K562 (cell line): ENCODE measurements at regions not wholly inside any gene's neighbourhood (a gene's known extent, or its start where the extent isn't known, plus 50 kb on each side); places are given as distances from the start of the nearest gene placed in this dataset.

Experiments used
- ATAC-seq: fragments of 200-7000 bp; cut with Tn5 transposase; 3 replicates; pipeline ENCODE4 v1.9.1; 2020; ENCODE audit warnings: moderate library complexity
- BruUV-seq: library from RNA; stranded (reverse); fragments of 400-500 nt; replicated peaks from 2 replicates; lab custom pipeline; 2021; lab: Mats Ljungman, UMichigan
- CTCF ChIA-PET: fragments of 300-600 bp; formaldehyde crosslinking; extraction: SDS; loops from one replicate; lab custom pipeline; 2021; ENCODE audit warnings: low intra/inter-chr PET ratio; lab: Yijun Ruan, JAX
- POLR2A ChIA-PET: fragments of 300-600, 350-650 bp; sonication (Branson Sonifier 250); formaldehyde crosslinking; extraction: SDS; loops from one replicate; lab custom pipeline; 2021; ENCODE audit warnings: antibody characterized with exemption, inconsistent platforms; lab: Yijun Ruan, JAX
- DNase-seq, 4 experiments: peaks; one replicate each; pipeline versions ENCODE4 v3.0.0 to v3.0.0-alpha.2; 2011 to 2018; ENCODE audit warnings: low spot score in 3 of 4, mixed read lengths in 3 of 4; ENCODE audit errors: extremely low read depth in 1 of 4
- FAIRE-seq: peaks from 2 replicates; lab custom pipeline; 2011; peaks lifted over from hg19 to GRCh38; lab: Jason Lieb, UNC
- H2AFZ ChIP-seq: 2 replicates; pipeline ENCODE4 v1.6.0; 2011; ENCODE audit warnings: low read depth, low read length, control low read depth, inconsistent platforms
- H3K27ac ChIP-seq: fragments of 200-600 bp; 3 replicates; pipeline ENCODE4 v1.8.0; 2011; ENCODE audit warnings: low read depth, mild to moderate bottlenecking, control low read depth, inconsistent platforms, low read length, moderate library complexity, mixed read lengths; ENCODE audit errors: extremely low read depth
- H3K27me3 ChIP-seq, 2 experiments: fragments of 300-600 bp in 1 of 2; 2 replicates in 1 of 2; 3 replicates in 1 of 2; pipeline versions ENCODE4 v1.6.0 to v1.8.0; 2011; ENCODE audit warnings: inconsistent platforms in 2 of 2, low read length in 2 of 2, mild to moderate bottlenecking in 1 of 2, mixed read lengths in 1 of 2, moderate library complexity in 1 of 2; ENCODE audit not compliant: control insufficient read depth in 2 of 2, insufficient read depth in 2 of 2
- H3K36me3 ChIP-seq: fragments of 300-600 bp; 3 replicates; pipeline ENCODE4 v1.8.0; 2011; ENCODE audit warnings: mild to moderate bottlenecking, low read length, inconsistent platforms; ENCODE audit not compliant: control insufficient read depth, insufficient read depth
- H3K4me1 ChIP-seq, 2 experiments: fragments of 200-600 bp in 1 of 2; replicated peaks in 1 of 2; 2 replicates in 1 of 2; 3 replicates in 1 of 2; pipeline versions ENCODE4 v1.5.1 to v1.8.0; 2011; ENCODE audit warnings: inconsistent platforms in 2 of 2, low read length in 2 of 2, mild to moderate bottlenecking in 1 of 2, mixed read lengths in 1 of 2, moderate library complexity in 1 of 2; ENCODE audit not compliant: control insufficient read depth in 2 of 2, insufficient read depth in 2 of 2
- H3K4me2 ChIP-seq: 2 replicates; pipeline ENCODE4 v1.6.1; 2011; ENCODE audit warnings: low read length, control low read depth, inconsistent platforms, mixed read lengths; ENCODE audit not compliant: insufficient read depth
- H3K4me3 ChIP-seq: fragments of 200-600 bp; sonication (generic), shearing (Covaris generic); 2 replicates; pipeline ENCODE4 v1.5.1; 2016; ENCODE audit warnings: control low read depth, inconsistent platforms
- H3K79me2 ChIP-seq: fragments of 200-600 bp; 3 replicates; pipeline ENCODE4 v1.8.0; 2011; ENCODE audit warnings: low read length, inconsistent platforms; ENCODE audit not compliant: control insufficient read depth, insufficient read depth
- H3K9ac ChIP-seq, 2 experiments: 2 replicates each; pipeline versions ENCODE4 v1.6.0 to v1.6.1; 2011; ENCODE audit warnings: low read depth in 2 of 2, low read length in 2 of 2, control low read depth in 1 of 2, inconsistent platforms in 1 of 2, mild to moderate bottlenecking in 1 of 2, mixed read lengths in 1 of 2; ENCODE audit not compliant: insufficient read depth in 1 of 2
- H3K9me1 ChIP-seq: one replicate; pipeline ENCODE4 v1.6.0; 2011; ENCODE audit warnings: inconsistent platforms, mild to moderate bottlenecking, low read length, moderate library complexity; ENCODE audit not compliant: control insufficient read depth, insufficient read depth
- H3K9me3 ChIP-seq: replicated peaks from 2 replicates; pipeline ENCODE4 v1.5.1; 2011; ENCODE audit warnings: low read depth, low read length, inconsistent platforms; ENCODE audit not compliant: control insufficient read depth, insufficient read depth
- H4K20me1 ChIP-seq: replicated peaks from 2 replicates; pipeline ENCODE4 v1.6.1; 2011; ENCODE audit warnings: low read length, inconsistent platforms, mixed read lengths; ENCODE audit not compliant: control insufficient read depth, insufficient read depth
- GABPA ChIP-seq: fragments of 200-800 bp; sonication (Bioruptor generic); conservative IDR thresholded peaks from 2 replicates; pipeline ENCODE4 v1.6.1; 2016; ENCODE audit warnings: low read depth, missing genetic modification characterization, missing compliant biosample characterization
- MECOM ChIP-seq: fragments of 250-450 bp; sonication (Bioruptor Pico); IDR thresholded peaks from 2 replicates; pipeline ENCODE4 v1.8.0; 2022; ENCODE audit warnings: inconsistent platforms
- RBM17 ChIP-seq: fragments of 200-400 bp; formaldehyde crosslinking; IDR thresholded peaks from 2 replicates; pipeline ENCODE4 v1.6.1; 2017; ENCODE audit warnings: low read depth, mild to moderate bottlenecking, low read length, borderline replicate concordance
- SIX5 ChIP-seq, 2 experiments: IDR thresholded peaks; 2 replicates each; pipeline ENCODE4 v1.6.1; 2011; ENCODE audit warnings: low read length in 2 of 2, borderline replicate concordance in 1 of 2, low read depth in 1 of 2, mild to moderate bottlenecking in 1 of 2, moderate library complexity in 1 of 2; ENCODE audit not compliant: insufficient read depth in 1 of 2
- WGBS: fragments of 100-300 bp; shearing (Covaris generic); methylation state at CpG from one replicate; pipeline ENCODE4 v1.1.6; 2016; ENCODE audit warnings: low coverage, mixed read lengths; ENCODE audit not compliant: insufficient coverage; ENCODE audit errors: missing lambda C conversion rate; 5-methylcytosine and 5-hydroxymethylcytosine counted together
- in situ Hi-C: fragments of 300-500 bp; cut with MboI; formaldehyde crosslinking; loops from 4 replicates; pipeline ENCODE4 v1.15.0; 2018; ENCODE audit warnings: inconsistent platforms, mixed read lengths
- intact Hi-C: fragments of 100-400 bp; cut with micrococcal nuclease; formaldehyde crosslinking; loops from 2 replicates; pipeline ENCODE4 v1.14.2; 2022
- TF ChIP-seq, protein P1 (sequence below): fragments of 450-650 bp; conservative IDR thresholded peaks from 2 replicates; pipeline ENCODE4 v1.6.1; 2016; ENCODE audit warnings: missing genetic modification characterization, low read depth, mild to moderate bottlenecking, control low read depth, missing compliant biosample characterization

DNA sequence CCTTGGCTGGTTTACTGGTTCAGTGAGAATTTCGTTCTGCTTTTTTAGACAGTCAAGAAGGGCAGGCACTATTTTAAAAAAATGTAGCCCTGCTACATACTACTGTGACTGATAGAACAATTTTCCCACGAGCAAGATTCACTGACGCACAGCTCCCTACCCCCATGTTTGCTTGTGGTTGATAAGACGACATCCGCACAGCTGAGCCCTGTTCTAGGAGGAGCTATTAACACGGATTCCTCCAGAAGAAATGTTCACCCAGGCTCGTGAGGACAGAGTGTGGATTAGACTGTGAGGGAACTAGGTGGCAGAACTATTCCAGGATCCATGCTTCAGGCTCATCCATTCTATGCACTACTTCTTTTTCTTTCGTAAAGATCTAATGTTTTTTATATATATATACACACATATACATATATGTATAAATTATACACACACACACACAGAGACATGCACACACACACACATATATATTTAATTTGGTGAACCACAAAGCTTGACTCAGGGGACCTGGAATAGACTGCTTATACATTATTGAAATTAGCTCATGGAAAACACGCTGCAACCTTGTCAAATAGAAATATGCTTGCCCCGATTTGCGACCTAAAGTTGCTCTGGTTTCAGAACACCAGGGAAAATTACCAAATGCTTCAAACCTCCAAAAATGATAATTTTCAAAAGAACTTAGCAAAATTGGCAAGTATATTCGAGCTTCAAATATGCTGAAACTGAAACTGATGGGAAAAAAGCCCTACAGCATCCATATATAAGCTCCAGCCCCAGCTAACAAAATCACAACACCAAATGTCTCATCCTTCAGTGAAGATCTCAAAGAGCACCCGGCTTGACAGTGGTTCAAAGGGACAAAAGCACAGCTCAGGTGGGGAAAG, 370.4 kb downstream of the SOCS6 start:
- no peak overlapping the region for H3K4me3 ChIP-seq
- H4K20me1 ChIP-seq: no peaks in the 10 kb centered on the region
- no peak for ATAC-seq
- POLR2A ChIA-PET: no interaction called here
- no TSS peak for BruUV-seq
- H3K4me1 ChIP-seq: no peaks in the 10 kb centered on the region
- H3K4me2 ChIP-seq: no peak overlapping the region
- H3K9ac ChIP-seq: no peak overlapping the region
- FAIRE-seq: no peak
- no peaks in the 10 kb centered on the region for H3K9me1 ChIP-seq
- intact Hi-C loops: no loop called here
- H3K79me2 ChIP-seq: no peaks in the 10 kb centered on the region
- no peaks in the 10 kb centered on the region for H3K27me3 ChIP-seq
- no peak for TF ChIP-seq GABPA (tag)
- TF ChIP-seq MECOM: no peak
- TF ChIP-seq, protein P1, sequence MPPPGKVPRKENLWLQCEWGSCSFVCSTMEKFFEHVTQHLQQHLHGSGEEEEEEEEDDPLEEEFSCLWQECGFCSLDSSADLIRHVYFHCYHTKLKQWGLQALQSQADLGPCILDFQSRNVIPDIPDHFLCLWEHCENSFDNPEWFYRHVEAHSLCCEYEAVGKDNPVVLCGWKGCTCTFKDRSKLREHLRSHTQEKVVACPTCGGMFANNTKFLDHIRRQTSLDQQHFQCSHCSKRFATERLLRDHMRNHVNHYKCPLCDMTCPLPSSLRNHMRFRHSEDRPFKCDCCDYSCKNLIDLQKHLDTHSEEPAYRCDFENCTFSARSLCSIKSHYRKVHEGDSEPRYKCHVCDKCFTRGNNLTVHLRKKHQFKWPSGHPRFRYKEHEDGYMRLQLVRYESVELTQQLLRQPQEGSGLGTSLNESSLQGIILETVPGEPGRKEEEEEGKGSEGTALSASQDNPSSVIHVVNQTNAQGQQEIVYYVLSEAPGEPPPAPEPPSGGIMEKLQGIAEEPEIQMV (tag): no peak
- no peak for TF ChIP-seq SIX5 (IDR thresholded peaks at IDR 0.05; ENCODE audit: borderline replicate concordance in 1 of 2, insufficient read depth in 1 of 2, low read depth in 1 of 2, low read length in 2 of 2)
- no peak for TF ChIP-seq RBM17
- TF ChIP-seq, all 486 proteins: peak for 0
- in situ Hi-C loops: no loop called here
- Histone ChIP-seq H2AFZ (no peak overlapping the region), H3K36me3 (no peaks in the 10 kb centered on the region), H3K9me3 (no peaks in the 10 kb centered on the region), H3K27ac (no peak overlapping the region)
- CTCF ChIA-PET: no interaction called here
- 3% methylated on average over 13 of the region's 13 CpGs for WGBS
- no peak for DNase-seq
